Activated CD4-positive, alpha-beta T cell treated with anti-CD3 and anti-CD28 coated beads for 4 hours (primary cell): ENCODE measurements at regions not wholly inside any gene's neighbourhood (a gene's known extent, or its start where the extent isn't known, plus 50 kb on each side); places are given as distances from the start of the nearest gene placed in this dataset.
"Not testable (repeated sequence)": the region's sequence is repeated elsewhere in the genome, so short reads cannot be mapped to it uniquely, and the experiment has no call there.

Experiments used
- DNase-seq, 2 donors: peaks; one replicate each; pipeline ENCODE4 v3.0.0-alpha.2; 2020

GRCh38 chr7:69388452-69389137 is 209.7 kb upstream of the AUTS2 start:
- no peak for DNase-seq

GRCh38 chr7:69389216-69389615 is 209.1 kb upstream of the AUTS2 start:
- no peak for DNase-seq

- not testable (repeated sequence) for DNase-seq
These were observed 204.4 kb upstream of the AUTS2 start for GRCh38 chr7:69393912-69394311.

- DNase-seq = no peak
These were observed 203.1 kb upstream of the AUTS2 start for GRCh38 chr7:69395061-69395714.

- no peak for DNase-seq
These were observed 199.3 kb upstream of the AUTS2 start for GRCh38 chr7:69398986-69399385.

GRCh38 chr7:69399401-69399800 is 198.9 kb upstream of the AUTS2 start:
- DNase-seq = no peak

GRCh38 chr7:69402696-69403095 is 195.6 kb upstream of the AUTS2 start:
- DNase-seq = no peak

GRCh38 chr7:69403169-69403568 is 195.1 kb upstream of the AUTS2 start:
- DNase-seq = no peak

- DNase-seq = no peak
These were observed 187.3 kb upstream of the AUTS2 start for GRCh38 chr7:69411018-69411417.

GRCh38 chr7:69411466-69411865 is 186.8 kb upstream of the AUTS2 start:
- DNase-seq = no peak

GRCh38 chr7:69412331-69413146 is 185.7 kb upstream of the AUTS2 start:
- DNase-seq = no peak

- DNase-seq = no peak
These were observed 183.7 kb upstream of the AUTS2 start for GRCh38 chr7:69414555-69414954.

GRCh38 chr7:69418869-69419670 is 179.2 kb upstream of the AUTS2 start:
- no peak for DNase-seq

- DNase-seq = no peak
These were observed 178.3 kb upstream of the AUTS2 start for GRCh38 chr7:69419934-69420333.

GRCh38 chr7:69422574-69422985 is 175.7 kb upstream of the AUTS2 start:
- no peak for DNase-seq

GRCh38 chr7:69426705-69427104 is 171.6 kb upstream of the AUTS2 start:
- no peak for DNase-seq

GRCh38 chr7:69428089-69428488 is 170.2 kb upstream of the AUTS2 start:
- DNase-seq = no peak

- DNase-seq = no peak
These were observed 168.3 kb upstream of the AUTS2 start for GRCh38 chr7:69429911-69430383.

GRCh38 chr7:69430384-69431021 is 167.8 kb upstream of the AUTS2 start:
- no peak for DNase-seq

- DNase-seq = no peak
These were observed 166.6 kb upstream of the AUTS2 start for GRCh38 chr7:69431626-69432025.

GRCh38 chr7:69432276-69432675 is 166.0 kb upstream of the AUTS2 start:
- DNase-seq = not testable (repeated sequence)

GRCh38 chr7:69433081-69433480 is 165.2 kb upstream of the AUTS2 start:
- no peak for DNase-seq
